Activated gamma-delta T cell treated with anti-CD3 and anti-CD28 coated beads, Interleukin-2, amount 50 U/mL, for 16 hours (primary cell): ENCODE measurements at regions not wholly inside any gene's neighbourhood (a gene's known extent, or its start where the extent isn't known, plus 50 kb on each side); places are given as distances from the start of the nearest gene placed in this dataset.
"Not testable (repeated sequence)": the region's sequence is repeated elsewhere in the genome, so short reads cannot be mapped to it uniquely, and the experiment has no call there.

ENCODE experiments used
- DNase-seq: peaks from one replicate; pipeline ENCODE4 v3.0.0-alpha.2; 2020; ENCODE audit warnings: low read depth

DNA sequence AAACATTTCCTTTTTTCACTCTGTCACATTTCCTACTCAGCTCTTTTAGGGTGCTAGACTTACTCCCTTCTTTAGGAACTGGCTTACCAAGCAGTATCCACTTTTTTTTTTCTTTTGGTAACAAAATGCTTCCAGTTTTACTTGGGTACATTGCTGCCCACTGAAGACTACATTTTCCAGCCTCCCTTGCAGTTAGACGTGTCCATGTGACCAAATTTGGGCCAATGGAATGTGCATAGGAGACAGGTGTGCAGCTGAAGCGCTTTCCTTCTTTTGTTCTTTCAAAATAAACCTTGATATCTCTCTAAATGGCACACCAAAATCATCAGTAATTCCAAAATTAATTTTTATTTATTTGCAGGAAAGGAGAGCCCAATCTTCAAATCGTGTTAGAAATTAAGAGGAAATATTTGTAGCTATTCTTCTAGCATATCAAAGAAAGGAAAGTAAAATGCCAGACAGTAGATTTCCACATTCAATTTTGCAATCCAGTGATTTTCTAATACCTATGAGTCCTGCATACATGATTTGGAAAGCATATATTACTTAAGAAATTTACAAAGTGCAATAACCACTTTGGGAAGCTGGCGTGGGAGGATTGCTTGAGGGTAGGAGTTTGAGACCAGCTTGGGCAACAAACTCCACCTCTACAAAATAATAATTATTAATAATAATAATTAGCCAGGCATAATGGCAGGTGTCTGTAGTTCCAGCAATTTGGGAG is 422.0 kb upstream of the FRG2C start:
- no peak for DNase-seq

DNA sequence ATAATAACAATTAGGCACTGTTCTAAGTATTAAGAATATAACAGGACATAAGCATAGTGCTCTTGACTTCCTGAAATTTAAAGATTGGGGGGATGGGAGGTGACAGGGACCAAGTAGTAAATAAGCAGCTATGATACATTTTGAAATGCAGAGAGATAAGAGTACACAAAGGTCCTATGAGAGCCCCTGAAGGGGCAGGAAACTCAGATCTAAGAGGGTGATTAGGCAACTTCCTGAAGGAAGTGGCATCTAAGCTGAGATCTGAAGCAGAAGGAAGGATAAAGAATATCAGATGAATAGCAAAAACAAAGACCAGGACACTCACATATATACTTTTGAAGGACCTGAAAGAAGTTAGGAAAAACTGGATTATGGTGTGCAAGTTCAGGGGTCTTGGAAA is 415.2 kb upstream of the FRG2C start:
- no peak for DNase-seq

GRCh38 chr3:75254685-75255084 is 409.4 kb upstream of the FRG2C start:
- DNase-seq, result no peak

GRCh38 chr3:75258825-75259683 is 405.1 kb upstream of the FRG2C start:
- not testable (repeated sequence) for DNase-seq

- not testable (repeated sequence) for DNase-seq
These were observed 403.2 kb upstream of the FRG2C start for GRCh38 chr3:75260975-75261374.

DNA sequence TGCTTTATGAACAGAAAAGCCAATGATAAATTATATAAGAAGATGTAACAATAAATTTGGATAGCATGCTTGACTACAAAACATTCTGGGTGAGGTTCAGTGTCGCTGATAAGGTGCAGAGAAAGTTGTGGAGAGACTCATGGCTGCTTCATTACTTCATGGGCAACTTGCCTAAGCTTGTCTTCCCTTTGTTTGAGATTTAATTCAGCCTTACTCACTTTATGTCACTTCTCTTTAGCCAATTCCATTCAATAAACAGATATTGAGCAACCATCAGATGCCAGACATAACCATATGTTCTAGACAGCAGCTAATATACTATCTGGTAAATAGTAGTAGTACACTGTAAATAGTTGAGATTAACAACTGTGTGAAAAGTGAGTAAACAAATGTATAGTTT is 401.5 kb upstream of the FRG2C start:
- no peak for DNase-seq

GRCh38 chr3:75265897-75266296 is 398.2 kb upstream of the FRG2C start:
- DNase-seq, result no peak

DNA sequence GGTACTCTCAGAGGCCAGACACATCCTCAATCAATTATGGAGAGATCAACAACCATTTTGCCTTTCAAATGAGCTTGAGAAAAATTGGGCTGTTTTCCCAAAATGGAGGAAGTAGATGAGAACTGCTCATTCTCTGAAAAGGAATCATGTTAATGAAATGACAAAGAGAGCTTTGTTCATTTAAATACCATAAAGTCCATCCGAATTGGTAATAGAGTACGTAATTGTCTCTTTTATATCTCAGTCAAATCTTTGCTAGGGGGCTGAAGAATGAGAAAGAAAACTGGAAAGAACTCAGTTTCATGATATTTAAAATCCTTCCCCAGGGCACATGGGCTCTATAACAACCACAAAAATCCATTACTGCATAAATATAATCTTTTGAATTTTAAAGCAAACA is 395.6 kb upstream of the FRG2C start:
- DNase-seq, result not testable (repeated sequence)

- DNase-seq, result not testable (repeated sequence)
These were observed 391.9 kb upstream of the FRG2C start for GRCh38 chr3:75272237-75272636.

- no peak for DNase-seq
These were observed 391.4 kb upstream of the FRG2C start for GRCh38 chr3:75272691-75273090.

DNA sequence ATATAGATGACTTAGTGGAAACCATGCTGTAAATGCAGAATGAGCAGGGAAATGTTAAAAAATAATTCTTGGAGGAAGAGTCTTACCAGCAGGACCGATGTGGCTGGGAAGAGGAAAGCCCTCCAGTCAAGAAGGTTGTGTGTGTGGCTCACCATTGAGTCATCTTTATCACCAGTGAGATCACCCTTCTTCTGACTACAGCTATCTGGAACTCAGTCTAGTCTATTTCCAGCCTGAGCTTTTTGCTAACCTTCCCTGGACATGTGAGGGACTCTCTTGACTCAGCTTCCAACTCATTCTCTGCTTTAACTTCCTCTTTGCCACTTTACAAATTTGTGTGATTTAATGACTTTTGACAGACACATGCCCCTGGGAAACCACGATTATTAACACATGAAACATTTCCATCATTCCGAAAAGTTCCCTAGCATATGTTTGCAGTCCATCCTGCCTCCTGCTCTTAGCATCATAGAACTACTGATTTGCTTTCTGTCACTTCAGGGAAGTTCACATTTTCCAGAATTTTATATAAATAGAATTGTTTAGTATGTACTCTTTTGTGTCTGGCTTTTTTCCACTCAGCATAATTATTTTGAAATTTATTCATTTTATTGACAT is 378.5 kb upstream of the FRG2C start:
- DNase-seq, result not testable (repeated sequence)

- DNase-seq, result not testable (repeated sequence)
These were observed 375.1 kb upstream of the FRG2C start for GRCh38 chr3:75288972-75289574.

- DNase-seq, result no peak
These were observed 370.0 kb upstream of the FRG2C start for GRCh38 chr3:75294124-75294523.

DNA sequence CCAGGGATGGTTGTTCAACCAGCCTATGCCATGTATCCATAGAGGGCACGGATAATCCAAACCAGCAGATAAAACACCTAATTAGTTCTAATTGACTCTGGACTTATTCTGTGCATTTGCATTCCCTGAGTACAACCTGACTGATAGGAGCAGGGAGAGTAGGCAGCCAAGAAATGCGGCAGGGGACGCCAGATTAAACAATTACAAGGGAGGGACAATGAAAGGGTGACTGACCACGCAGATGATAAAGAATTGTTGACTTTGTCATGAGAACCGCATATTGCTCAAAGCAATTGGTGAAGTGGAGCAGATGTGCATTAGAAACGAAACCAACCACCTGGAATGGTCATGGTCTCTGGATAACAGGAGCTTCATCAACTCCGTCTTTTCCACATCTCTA is 369.1 kb upstream of the FRG2C start:
- DNase-seq, result no peak

GRCh38 chr3:75296858-75297257 is 367.3 kb upstream of the FRG2C start:
- no peak for DNase-seq

DNA sequence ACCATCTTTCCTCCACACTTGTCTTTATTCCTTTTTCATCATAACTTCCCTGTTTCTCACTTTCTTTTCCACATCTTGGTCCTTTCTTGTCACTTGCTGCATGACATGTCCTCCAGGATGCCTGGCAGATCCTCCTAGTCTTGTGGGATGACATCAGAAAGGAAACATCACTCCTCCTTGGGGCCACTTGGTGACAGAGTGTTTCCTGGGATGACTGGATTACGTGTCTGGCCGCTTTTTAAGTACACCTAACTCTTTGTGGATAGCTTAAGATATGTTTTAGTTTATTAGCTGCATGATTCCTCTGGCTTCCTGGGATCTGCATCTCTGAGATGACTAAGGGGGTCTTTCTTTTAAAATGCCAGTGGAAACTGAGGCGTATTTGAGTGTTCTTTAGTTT is 363.5 kb upstream of the FRG2C start:
- no peak for DNase-seq

DNA sequence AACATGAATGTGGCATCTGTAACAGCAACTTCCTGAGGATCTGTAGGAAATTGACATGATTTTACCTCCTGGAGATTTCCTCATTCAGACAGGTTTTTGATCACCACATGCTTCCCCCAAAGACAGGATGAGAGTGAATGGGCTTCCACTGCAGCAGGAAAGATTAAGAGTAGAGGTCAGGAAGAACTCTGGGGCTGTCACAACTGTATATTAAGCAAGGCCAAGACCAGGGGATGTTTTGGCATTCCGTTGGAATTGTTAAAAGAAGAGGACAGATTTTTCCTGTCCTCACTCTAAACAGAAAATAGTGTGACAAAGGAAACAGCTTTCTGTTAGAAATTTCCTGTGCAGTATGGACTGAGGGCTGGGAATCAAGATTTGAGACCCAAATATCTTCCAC is 363.1 kb upstream of the FRG2C start:
- DNase-seq, result not testable (repeated sequence)

GRCh38 chr3:75303741-75304140 is 360.4 kb upstream of the FRG2C start:
- DNase-seq, result no peak

- DNase-seq, result no peak
These were observed 358.2 kb upstream of the FRG2C start for GRCh38 chr3:75305901-75306300.

GRCh38 chr3:75311306-75311705 is 352.8 kb upstream of the FRG2C start:
- not testable (repeated sequence) for DNase-seq

GRCh38 chr3:75312469-75312868 is 351.7 kb upstream of the FRG2C start:
- DNase-seq, result not testable (repeated sequence)

- DNase-seq, result not testable (repeated sequence)
These were observed 344.4 kb upstream of the FRG2C start for GRCh38 chr3:75319776-75320175.
